Mammary epithelial cell (primary cell): ENCODE measurements at regions not wholly inside any gene's neighbourhood (a gene's known extent, or its start where the extent isn't known, plus 50 kb on each side); places are given as distances from the start of the nearest gene placed in this dataset.

Source experiments
- CTCF ChIP-seq, 2 donors: IDR thresholded peaks in 1 of 2; conservative IDR thresholded peaks in 1 of 2; 2 replicates each; pipeline ENCODE4 v1.5.1; 2011 to 2012; ENCODE audit warnings: inconsistent platforms in 2 of 2, low read length in 2 of 2, mild to moderate bottlenecking in 2 of 2, control low read depth in 1 of 2, low read depth in 1 of 2; ENCODE audit not compliant: insufficient read depth in 1 of 2; ENCODE audit errors: extremely low read depth in 1 of 2
- EZH2 ChIP-seq: IDR thresholded peaks from 2 replicates; pipeline ENCODE4 v1.6.1; 2012; ENCODE audit warnings: low read length, inconsistent platforms, borderline replicate concordance

GRCh38 chr14:41187868-41188267, 418.8 kb upstream of the LRFN5 start:
- TF ChIP-seq CTCF (conservative IDR thresholded peaks at IDR 0.05 in 1 of 2, IDR thresholded peaks at IDR 0.05 in 1 of 2; ENCODE audit: extremely low read depth in 1 of 2, insufficient read depth in 1 of 2, low read depth in 1 of 2, low read length in 2 of 2) (no peak), EZH2 (no peak)
